ENCODE measurements at regions not wholly inside any gene's neighbourhood (a gene's known extent, or its start where the extent isn't known, plus 50 kb on each side); places are given as distances from the start of the nearest gene placed in this dataset.

GRCh38 chr7:145212050-145212449 lies 376.2 kb upstream of the TPK1 start:
- no peak for TF ChIP-seq CTCF (IDR thresholded peaks at IDR 0.05; ENCODE audit: low read depth, low read length)
- no peak for TF ChIP-seq POLR2A (IDR thresholded peaks at IDR 0.05; ENCODE audit: extremely low read depth, insufficient read length)

All from NB4 (cell line).